GM23338 (cell line): ENCODE measurements at regions not wholly inside any gene's neighbourhood (a gene's known extent, or its start where the extent isn't known, plus 50 kb on each side); places are given as distances from the start of the nearest gene placed in this dataset.

Experiments used
- ATAC-seq: fragments of 200-7000 bp; cut with Tn5 transposase; 3 replicates; pipeline ENCODE4 v1.9.1; 2020
- DNase-seq: peaks from one replicate; pipeline ENCODE4 v3.0.0-alpha.2; 2015; ENCODE audit warnings: low spot score
- H2AFZ ChIP-seq: fragments of 200-600 bp; sonication (generic); 2 replicates; pipeline ENCODE4 v1.8.0; 2016; ENCODE audit warnings: antibody characterized with exemption, mild to moderate bottlenecking, moderate library complexity
- H3F3A ChIP-seq: fragments of 200-600 bp; sonication (generic); replicated peaks from 2 replicates; pipeline ENCODE4 v1.8.0; 2017; ENCODE audit warnings: antibody characterized with exemption, mixed run types, low read depth
- H3K27ac ChIP-seq: fragments of 200-600 bp; sonication (generic); 2 replicates; pipeline ENCODE4 v1.6.1; 2016; ENCODE audit warnings: low read depth
- H3K27me3 ChIP-seq: fragments of 200-600 bp; sonication (generic); 2 replicates; pipeline ENCODE4 v1.8.0; 2016; ENCODE audit warnings: mild to moderate bottlenecking, mixed run types, moderate library complexity; ENCODE audit not compliant: insufficient read depth
- H3K36me3 ChIP-seq: fragments of 200-600 bp; sonication (generic); 2 replicates; pipeline ENCODE4 v1.8.0; 2016; ENCODE audit warnings: mild to moderate bottlenecking; ENCODE audit not compliant: insufficient read depth
- H3K4me1 ChIP-seq: fragments of 200-600 bp; sonication (generic); 2 replicates; pipeline ENCODE4 v1.8.0; 2016; ENCODE audit warnings: mild to moderate bottlenecking, moderate library complexity; ENCODE audit not compliant: insufficient read depth
- H3K4me2 ChIP-seq: fragments of 200-600 bp; sonication (generic); 2 replicates; pipeline ENCODE4 v1.7.1; 2017; ENCODE audit warnings: mixed run types
- H3K4me3 ChIP-seq: fragments of 200-600 bp; sonication (generic); 2 replicates; pipeline ENCODE4 v1.6.1; 2016; ENCODE audit warnings: mixed run types
- H3K79me2 ChIP-seq: fragments of 200-600 bp; sonication (generic); replicated peaks from 2 replicates; pipeline ENCODE4 v1.8.0; 2017; ENCODE audit warnings: mild to moderate bottlenecking; ENCODE audit not compliant: insufficient read depth
- H3K9me2 ChIP-seq: fragments of 200-600 bp; sonication (generic); 2 replicates; pipeline ENCODE4 v1.8.0; 2017; ENCODE audit not compliant: insufficient read depth
- H4K20me1 ChIP-seq: fragments of 200-600 bp; sonication (generic); replicated peaks from 2 replicates; pipeline ENCODE4 v1.8.0; 2017; ENCODE audit warnings: mild to moderate bottlenecking; ENCODE audit not compliant: insufficient read depth
- H3K27ac Mint-ChIP-seq: 2 replicates; pipeline ENCODE4 v1.8.0; 2020; ENCODE audit warnings: inconsistent platforms, mild to moderate bottlenecking, moderate library complexity, mixed read lengths
- H3K27me3 Mint-ChIP-seq: 3 replicates; pipeline ENCODE4 v1.8.0; 2022; ENCODE audit warnings: low read depth, mild to moderate bottlenecking, moderate library complexity, mixed read lengths, inconsistent platforms; ENCODE audit not compliant: insufficient read depth, poor library complexity
- H3K36me3 Mint-ChIP-seq: 3 replicates; pipeline ENCODE4 v1.8.0; 2021; ENCODE audit warnings: low read depth, mild to moderate bottlenecking, inconsistent platforms, moderate library complexity, mixed read lengths
- H3K4me1 Mint-ChIP-seq: 3 replicates; pipeline ENCODE4 v1.8.0; 2020; ENCODE audit warnings: mild to moderate bottlenecking, inconsistent platforms, mixed read lengths
- H3K4me3 Mint-ChIP-seq: 3 replicates; pipeline ENCODE4 v1.8.0; 2021; ENCODE audit warnings: moderate library complexity, mild to moderate bottlenecking, inconsistent platforms, mixed read lengths
- H3K9me3 Mint-ChIP-seq: 3 replicates; pipeline ENCODE4 v1.8.0; 2020; ENCODE audit warnings: moderate library complexity, mild to moderate bottlenecking, inconsistent platforms, mixed read lengths
- CREB1 ChIP-seq: fragments of 250-450 bp; sonication (Bioruptor Pico); IDR thresholded peaks from 2 replicates; pipeline ENCODE4 v1.5.0; 2020; ENCODE audit warnings: low read depth, mild to moderate bottlenecking, moderate library complexity
- EZH2 ChIP-seq: fragments of 200-600 bp; sonication (generic); IDR thresholded peaks from one replicate; pipeline ENCODE4 v1.8.0; 2017; ENCODE audit warnings: antibody characterized with exemption, mild to moderate bottlenecking, low read depth; ENCODE audit not compliant: unreplicated experiment
- EZH2phosphoT487 ChIP-seq: fragments of 200-600 bp; sonication (generic); IDR thresholded peaks from one replicate; pipeline ENCODE4 v1.8.1; 2018; ENCODE audit warnings: antibody characterized with exemption; ENCODE audit not compliant: unreplicated experiment
- JUNB ChIP-seq: IDR thresholded peaks from one replicate; pipeline ENCODE4 v1.6.1; 2016; ENCODE audit warnings: antibody characterized with exemption; ENCODE audit not compliant: unreplicated experiment
- NANOG ChIP-seq: IDR thresholded peaks from 2 replicates; pipeline ENCODE4 v1.6.1; 2016; ENCODE audit warnings: antibody characterized with exemption, borderline replicate concordance
- POLR2AphosphoS5 ChIP-seq: IDR thresholded peaks from 2 replicates; pipeline ENCODE4 v1.6.1; 2016; ENCODE audit warnings: antibody characterized with exemption, low read depth
- REST ChIP-seq: IDR thresholded peaks from one replicate; pipeline ENCODE4 v1.6.1; 2018; ENCODE audit warnings: antibody characterized with exemption; ENCODE audit not compliant: unreplicated experiment
- STAT1 ChIP-seq: IDR thresholded peaks from one replicate; pipeline ENCODE4 v1.6.1; 2016; ENCODE audit warnings: antibody characterized with exemption; ENCODE audit not compliant: unreplicated experiment
- ZNF331 ChIP-seq: fragments of 250-450 bp; sonication (Bioruptor Pico); IDR thresholded peaks from 2 replicates; pipeline ENCODE4 v1.5.0; 2020; ENCODE audit warnings: low read depth, mild to moderate bottlenecking, moderate library complexity
- ZNF462 ChIP-seq: fragments of 250-450 bp; sonication (Bioruptor Pico); IDR thresholded peaks from 2 replicates; pipeline ENCODE4 v1.5.0; 2020; ENCODE audit warnings: mild to moderate bottlenecking, moderate library complexity
- TF ChIP-seq, protein P1 (sequence below), 2 experiments: fragments of 200-600 bp in 1 of 2; sonication (generic) in 1 of 2; conservative IDR thresholded peaks; 2 replicates each; pipeline versions ENCODE4 v1.5.1 to v1.6.1; 2016 to 2017; ENCODE audit warnings: antibody characterized with exemption in 2 of 2, low read depth in 2 of 2, mild to moderate bottlenecking in 2 of 2, moderate library complexity in 1 of 2

GRCh38 chr1:218755128-218755527 is 410.0 kb downstream of the TGFB2 start (continued):
- TF ChIP-seq EZH2 = no peak
- no peak for TF ChIP-seq JUNB
- no peak for TF ChIP-seq ZNF462 (CRISPR knock-in tag)

DNA sequence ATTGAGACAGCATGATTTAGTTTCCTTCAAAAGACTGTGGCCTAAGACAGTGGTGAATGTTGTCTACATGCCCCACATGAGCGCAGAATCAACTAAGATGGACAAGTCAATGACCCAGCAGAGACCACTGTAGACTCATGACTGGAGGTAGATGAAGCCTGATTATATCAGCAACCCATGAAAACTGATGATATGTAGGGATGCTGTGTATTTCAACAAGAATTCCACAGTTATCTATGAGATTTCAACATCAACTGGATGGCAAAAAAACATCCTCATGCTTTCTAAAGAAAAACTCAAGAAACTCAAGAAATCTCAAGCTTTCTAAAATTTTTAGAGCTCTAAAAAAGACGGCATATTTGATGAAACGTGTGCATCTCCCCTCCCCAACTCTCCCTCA is 413.9 kb upstream of the LYPLAL1 start:
- no peaks in the 10 kb centered on the region for H3K4me1 Mint-ChIP-seq
- H3K27me3 ChIP-seq = no peaks in the 10 kb centered on the region
- H3K4me3 ChIP-seq = no peak overlapping the region
- H4K20me1 ChIP-seq = no peaks in the 10 kb centered on the region
- no peak overlapping the region for H3K27ac Mint-ChIP-seq
- H3K27me3 Mint-ChIP-seq = no peaks in the 10 kb centered on the region
- no peak for DNase-seq
- H3F3A ChIP-seq = no peaks in the 10 kb centered on the region
- H2AFZ ChIP-seq = no peak overlapping the region
- no peak for ATAC-seq
- no peaks in the 10 kb centered on the region for H3K79me2 ChIP-seq
- H3K4me2 ChIP-seq = no peak overlapping the region
- 0 out of 2 replicates have a peak, but pooled peaks cover 3% of the 10 kb centered on the region for H3K9me2 ChIP-seq
- H3K36me3 Mint-ChIP-seq = no peaks in the 10 kb centered on the region; the same call in 2 of the 3 replicates
- H3K36me3 ChIP-seq = no peaks in the 10 kb centered on the region
- H3K27ac ChIP-seq = no peak overlapping the region
- H3K9me3 Mint-ChIP-seq = no peaks in the 10 kb centered on the region
- no peaks in the 10 kb centered on the region for H3K4me1 ChIP-seq
- H3K4me3 Mint-ChIP-seq = no peak overlapping the region
- TF ChIP-seq POLR2AphosphoS5 (no peak), EZH2phosphoT487 (no peak), CREB1 (no peak), ZNF331 (CRISPR knock-in tag) (no peak), EZH2 (no peak), JUNB (no peak), NANOG (no peak), REST (no peak), STAT1 (no peak)
- TF ChIP-seq, protein P1, sequence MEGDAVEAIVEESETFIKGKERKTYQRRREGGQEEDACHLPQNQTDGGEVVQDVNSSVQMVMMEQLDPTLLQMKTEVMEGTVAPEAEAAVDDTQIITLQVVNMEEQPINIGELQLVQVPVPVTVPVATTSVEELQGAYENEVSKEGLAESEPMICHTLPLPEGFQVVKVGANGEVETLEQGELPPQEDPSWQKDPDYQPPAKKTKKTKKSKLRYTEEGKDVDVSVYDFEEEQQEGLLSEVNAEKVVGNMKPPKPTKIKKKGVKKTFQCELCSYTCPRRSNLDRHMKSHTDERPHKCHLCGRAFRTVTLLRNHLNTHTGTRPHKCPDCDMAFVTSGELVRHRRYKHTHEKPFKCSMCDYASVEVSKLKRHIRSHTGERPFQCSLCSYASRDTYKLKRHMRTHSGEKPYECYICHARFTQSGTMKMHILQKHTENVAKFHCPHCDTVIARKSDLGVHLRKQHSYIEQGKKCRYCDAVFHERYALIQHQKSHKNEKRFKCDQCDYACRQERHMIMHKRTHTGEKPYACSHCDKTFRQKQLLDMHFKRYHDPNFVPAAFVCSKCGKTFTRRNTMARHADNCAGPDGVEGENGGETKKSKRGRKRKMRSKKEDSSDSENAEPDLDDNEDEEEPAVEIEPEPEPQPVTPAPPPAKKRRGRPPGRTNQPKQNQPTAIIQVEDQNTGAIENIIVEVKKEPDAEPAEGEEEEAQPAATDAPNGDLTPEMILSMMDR (conservative IDR thresholded peaks at IDR 0.05; ENCODE audit: low read depth in 2 of 2) = no peak
